HepG2 (cell line): ENCODE measurements at regions not wholly inside any gene's neighbourhood (a gene's known extent, or its start where the extent isn't known, plus 50 kb on each side); places are given as distances from the start of the nearest gene placed in this dataset.
A peak's percentile ranks its signal among the peaks of the same experiment; 100 is the strongest.

ENCODE experiments used
- GPBP1L1 ChIP-seq: sonication (generic); formaldehyde crosslinking; IDR thresholded peaks from 2 replicates; pipeline ENCODE4 v1.5.0; 2020; ENCODE audit warnings: mild to moderate bottlenecking, missing genetic modification reagents
- HNF4A ChIP-seq: sonication (generic); formaldehyde crosslinking; IDR thresholded peaks from 2 replicates; pipeline ENCODE4 v1.4.0; 2020; ENCODE audit warnings: missing genetic modification reagents
- KLF15 ChIP-seq: sonication (generic); formaldehyde crosslinking; IDR thresholded peaks from 2 replicates; pipeline ENCODE4 v1.8.1; 2023; ENCODE audit warnings: borderline replicate concordance, mild to moderate bottlenecking, inconsistent platforms, missing genetic modification reagents, mixed read lengths
- LBX2 ChIP-seq: sonication (generic); formaldehyde crosslinking; IDR thresholded peaks from 2 replicates; pipeline ENCODE4 v1.5.0; 2020; ENCODE audit warnings: missing genetic modification reagents, mild to moderate bottlenecking, borderline replicate concordance
- MED8 ChIP-seq: sonication (generic); formaldehyde crosslinking; IDR thresholded peaks from 2 replicates; pipeline ENCODE4 v1.8.1; 2023; ENCODE audit warnings: mild to moderate bottlenecking, missing genetic modification reagents; ENCODE audit not compliant: insufficient replicate concordance
- MXI1 ChIP-seq: IDR thresholded peaks from 3 replicates; pipeline ENCODE4 v1.6.1; 2012; ENCODE audit warnings: low read depth, low read length, inconsistent platforms, borderline replicate concordance
- MYC ChIP-seq: sonication (generic); formaldehyde crosslinking; IDR thresholded peaks from 2 replicates; pipeline ENCODE4 v1.9.0; 2021; ENCODE audit warnings: missing genetic modification reagents, borderline replicate concordance
- POGZ ChIP-seq: sonication (generic); formaldehyde crosslinking; IDR thresholded peaks from 2 replicates; pipeline ENCODE4 v1.4.0; 2020; ENCODE audit warnings: mild to moderate bottlenecking, missing genetic modification reagents
- REPIN1 ChIP-seq: sonication (generic); formaldehyde crosslinking; IDR thresholded peaks from 2 replicates; pipeline ENCODE4 v1.8.0; 2022; ENCODE audit warnings: missing genetic modification reagents, low read depth, mild to moderate bottlenecking, borderline replicate concordance
- REXO4 ChIP-seq: sonication (generic); formaldehyde crosslinking; IDR thresholded peaks from 2 replicates; pipeline ENCODE4 v1.8.0; 2022; ENCODE audit warnings: missing genetic modification reagents, mild to moderate bottlenecking, borderline replicate concordance
- SMC3 ChIP-seq: IDR thresholded peaks from 2 replicates; pipeline ENCODE4 v1.6.1; 2011; ENCODE audit warnings: low read length, improper control_type of control experiment
- SOX13 ChIP-seq, 3 experiments: fragments of 450-650 bp in 1 of 3; sonication (generic) in 1 of 3; formaldehyde crosslinking in 1 of 3; IDR thresholded peaks in 2 of 3; conservative IDR thresholded peaks in 1 of 3; 2 replicates each; pipeline versions ENCODE4 v1.5.0 to v1.6.1; 2016 to 2020; ENCODE audit warnings: antibody characterized with exemption in 1 of 3, mild to moderate bottlenecking in 1 of 3, missing compliant biosample characterization in 1 of 3, missing genetic modification reagents in 1 of 3, moderate library complexity in 1 of 3
- SSRP1 ChIP-seq: IDR thresholded peaks from 2 replicates; pipeline ENCODE4 v1.6.1; 2016; ENCODE audit warnings: control low read depth
- TBX2 ChIP-seq: sonication (generic); formaldehyde crosslinking; IDR thresholded peaks from 2 replicates; pipeline ENCODE4 v1.5.0; 2020; ENCODE audit warnings: missing genetic modification reagents, mild to moderate bottlenecking, borderline replicate concordance
- TOE1 ChIP-seq: sonication (generic); formaldehyde crosslinking; IDR thresholded peaks from 2 replicates; pipeline ENCODE4 v1.4.0; 2020; ENCODE audit warnings: mild to moderate bottlenecking, missing genetic modification reagents
- U2AF2 ChIP-seq: fragments of 200-400 bp; formaldehyde crosslinking; IDR thresholded peaks from 2 replicates; pipeline ENCODE4 v1.6.1; 2017; ENCODE audit warnings: low read depth, mild to moderate bottlenecking, low read length
- ZNF224 ChIP-seq: sonication (generic); formaldehyde crosslinking; IDR thresholded peaks from 2 replicates; pipeline ENCODE4 v1.5.0; 2020; ENCODE audit warnings: mild to moderate bottlenecking, missing genetic modification reagents
- ZNF275 ChIP-seq: sonication (generic); formaldehyde crosslinking; IDR thresholded peaks from 2 replicates; pipeline ENCODE4 v1.8.0; 2022; ENCODE audit warnings: missing genetic modification reagents, mild to moderate bottlenecking, inconsistent platforms, borderline replicate concordance
- ZNF331 ChIP-seq: sonication (generic); formaldehyde crosslinking; IDR thresholded peaks from 2 replicates; pipeline ENCODE4 v1.4.0; 2020; ENCODE audit warnings: missing genetic modification reagents
- ZNF577 ChIP-seq: sonication (generic); formaldehyde crosslinking; IDR thresholded peaks from 2 replicates; pipeline ENCODE4 v1.4.0; 2020; ENCODE audit warnings: mild to moderate bottlenecking, low read depth, missing genetic modification reagents, borderline replicate concordance
- ZNF580 ChIP-seq: IDR thresholded peaks from 2 replicates; pipeline ENCODE4 v1.6.1; 2016; ENCODE audit warnings: low read depth, borderline replicate concordance
- ZNF691 ChIP-seq: sonication (generic); formaldehyde crosslinking; IDR thresholded peaks from 2 replicates; pipeline ENCODE4 v1.4.0; 2020; ENCODE audit warnings: missing genetic modification reagents, low read depth, mild to moderate bottlenecking, borderline replicate concordance
- ZNF710 ChIP-seq: sonication (generic); formaldehyde crosslinking; IDR thresholded peaks from 2 replicates; pipeline ENCODE4 v1.5.0; 2020; ENCODE audit warnings: mild to moderate bottlenecking, missing genetic modification reagents, borderline replicate concordance

GRCh38 chrX:123803331-123803983 is 56.4 kb upstream of the XIAP start (continued):
- TF ChIP-seq LBX2 (CRISPR knock-in tag): no peak
- no peak for TF ChIP-seq ZNF691
- TF ChIP-seq ZNF224: no peak
- TF ChIP-seq SOX13 (IDR thresholded peaks at IDR 0.05): peak; percentile 94
- peak in 1 of 2 experiments; percentile 96; a peak in 2 of 4 replicates for TF ChIP-seq SOX13 (CRISPR knock-in tag; conservative IDR thresholded peaks at IDR 0.05 in 1 of 2, IDR thresholded peaks at IDR 0.05 in 1 of 2)
- TF ChIP-seq POGZ: peak; percentile 52; the same call in 1 of the 2 replicates
- no peak for TF ChIP-seq KLF15 (CRISPR knock-in tag)
- TF ChIP-seq HNF4A (CRISPR knock-in tag): peak; percentile 56; the same call in 1 of the 2 replicates
- peak; percentile 72 for TF ChIP-seq MED8
- TF ChIP-seq ZNF275 (CRISPR knock-in tag): no peak
- peak; percentile 83 for TF ChIP-seq ZNF710 (CRISPR knock-in tag)
- no peak for TF ChIP-seq TOE1 (CRISPR knock-in tag)
- no peak for TF ChIP-seq SSRP1 (CRISPR knock-in tag)
- TF ChIP-seq REXO4 (CRISPR knock-in tag): no peak
- TF ChIP-seq ZNF331 (CRISPR knock-in tag): 0 out of 2 replicates have a peak, but pooled peaks have one; percentile 44
- 0 out of 2 replicates have a peak, but pooled peaks have one; percentile 4 for TF ChIP-seq SMC3
- no peak for TF ChIP-seq GPBP1L1
- no peak for TF ChIP-seq U2AF2
- no peak; the same call in 2 of the 3 replicates for TF ChIP-seq MXI1
- TF ChIP-seq REPIN1 (CRISPR knock-in tag): no peak
- no peak for TF ChIP-seq MYC (CRISPR knock-in tag)
- no peak for TF ChIP-seq ZNF577 (CRISPR knock-in tag)
- TF ChIP-seq TBX2 (CRISPR knock-in tag): peak; percentile 97
- no peak for TF ChIP-seq ZNF580 (CRISPR knock-in tag)
